HG03575 (cell line): ENCODE measurements at regions not wholly inside any gene's neighbourhood (a gene's known extent, or its start where the extent isn't known, plus 50 kb on each side); places are given as distances from the start of the nearest gene placed in this dataset.
"Not testable (repeated sequence)": the region's sequence is repeated elsewhere in the genome, so short reads cannot be mapped to it uniquely, and the experiment has no call there.

Source experiments
- ATAC-seq: cut with Tn5 transposase; IDR thresholded peaks from one replicate; pipeline ENCODE4 v1.9.1; 2021; ENCODE audit not compliant: unreplicated experiment, insufficient number of reproducible peaks, low FRiP score; ENCODE audit errors: extremely low read depth

DNA sequence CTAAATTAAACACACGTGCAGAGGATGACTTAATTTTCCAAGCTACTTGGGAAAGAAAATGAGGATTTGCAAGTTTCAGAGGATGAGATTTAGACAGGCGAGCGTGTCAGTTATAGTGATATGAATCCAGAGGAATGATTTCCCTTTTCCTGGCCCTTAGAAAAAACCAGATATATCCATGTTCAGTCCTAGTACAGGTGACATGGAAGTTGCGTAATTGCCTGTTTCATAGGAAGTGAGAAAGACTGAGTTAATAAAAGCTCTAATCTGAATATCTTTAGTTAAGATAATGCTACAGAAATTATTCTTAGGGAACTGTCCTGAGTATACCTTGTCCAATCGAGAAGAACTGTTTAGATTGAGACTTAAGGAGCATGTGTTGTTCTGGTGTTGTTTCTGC, 490.5 kb downstream of the ZNF385D start:
- ATAC-seq: no peak

DNA sequence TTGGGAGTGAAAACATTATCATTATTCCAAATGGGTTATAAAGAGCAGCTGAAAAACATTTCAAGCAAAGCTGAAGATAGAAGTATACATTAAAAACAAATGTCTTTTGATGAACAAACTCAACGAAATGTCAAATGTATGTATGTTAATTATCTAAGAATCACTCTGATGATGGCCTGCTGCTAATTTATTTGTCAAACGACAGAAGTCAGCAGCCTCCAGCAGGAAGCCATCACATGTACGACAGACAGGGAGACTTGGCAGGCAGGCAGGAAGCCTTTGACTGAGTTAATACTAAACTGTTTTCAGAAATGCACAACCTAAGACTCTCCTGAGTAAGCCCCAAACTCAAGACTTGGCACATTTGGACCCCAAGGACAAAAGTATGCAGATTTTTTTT, 491.1 kb downstream of the ZNF385D start:
- no peak for ATAC-seq

DNA sequence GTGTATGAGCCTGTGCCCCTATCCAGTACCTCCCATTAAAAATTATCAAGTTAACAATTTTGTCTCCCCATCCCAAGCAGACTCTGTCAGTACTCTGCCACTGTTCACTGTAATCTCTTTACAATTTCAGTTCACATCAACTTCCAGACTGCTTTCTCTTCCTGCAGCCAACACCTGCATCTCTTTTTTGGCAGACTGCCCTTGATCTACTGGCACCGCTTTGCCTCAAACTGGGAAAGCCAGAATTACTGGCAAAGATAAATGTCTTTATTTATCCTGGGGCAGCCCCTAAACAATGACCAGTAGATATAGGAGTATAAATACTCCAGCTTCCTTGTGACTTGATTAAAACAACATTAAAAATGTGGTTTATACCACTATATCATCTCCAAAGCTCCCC, 494.1 kb downstream of the ZNF385D start:
- no peak for ATAC-seq

DNA sequence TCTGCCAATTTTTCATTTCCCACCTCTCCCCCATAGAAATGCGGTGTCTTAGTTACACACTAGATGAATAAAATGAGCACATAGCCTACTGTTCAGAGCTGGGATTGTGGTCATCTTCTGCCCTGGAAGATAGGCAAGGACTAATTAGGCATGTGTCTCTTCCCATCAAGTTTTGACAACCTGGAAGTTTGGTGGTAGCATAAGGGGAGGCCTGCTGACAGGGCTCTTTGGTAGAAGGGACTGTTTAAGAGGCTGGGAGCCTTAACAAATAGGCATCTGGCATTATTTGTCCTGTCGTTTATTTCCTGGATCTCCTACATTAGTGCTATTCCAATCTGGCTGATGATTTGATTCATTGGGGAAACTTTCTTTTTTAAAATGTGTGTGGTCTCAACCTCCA, 512.3 kb downstream of the ZNF385D start:
- no peak for ATAC-seq

DNA sequence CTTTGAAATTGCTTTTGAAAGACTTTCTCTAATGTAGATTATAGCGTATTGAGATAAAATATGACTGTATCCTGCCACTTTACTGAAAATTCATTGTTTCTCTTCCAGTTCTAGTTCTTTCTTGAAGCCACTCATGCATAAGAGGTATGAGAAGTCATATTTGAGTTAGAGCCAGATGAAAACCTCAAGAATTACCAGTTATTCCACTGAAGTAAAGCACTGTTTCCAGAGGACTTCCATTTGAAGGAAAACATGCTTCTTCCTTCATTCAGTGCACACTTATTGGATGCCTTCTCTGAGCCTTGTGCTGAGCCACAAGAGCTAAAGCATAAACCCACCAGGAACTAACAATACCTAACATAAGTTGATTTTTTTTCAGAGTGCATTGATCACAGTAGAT, 513.4 kb downstream of the ZNF385D start:
- ATAC-seq: no peak

DNA sequence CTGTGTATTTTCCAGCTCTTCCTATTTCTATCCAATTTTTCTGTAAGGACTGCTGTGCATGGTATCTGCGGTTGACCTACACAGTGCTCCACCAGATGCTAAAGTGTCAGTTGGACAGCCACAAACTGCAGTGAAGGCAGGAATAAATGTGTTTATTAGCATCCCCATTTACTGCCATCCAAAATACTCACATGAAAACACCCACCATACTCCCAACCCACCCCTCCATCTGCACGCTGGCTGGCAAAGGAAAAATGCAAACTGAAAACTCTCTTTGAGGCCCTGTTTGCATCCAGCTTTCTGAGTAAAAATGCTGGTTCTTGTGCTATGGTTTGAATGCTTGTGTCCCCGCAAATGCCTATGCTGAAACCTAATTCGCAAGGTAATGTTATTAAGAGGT, 515.5 kb downstream of the ZNF385D start:
- ATAC-seq: no peak

DNA sequence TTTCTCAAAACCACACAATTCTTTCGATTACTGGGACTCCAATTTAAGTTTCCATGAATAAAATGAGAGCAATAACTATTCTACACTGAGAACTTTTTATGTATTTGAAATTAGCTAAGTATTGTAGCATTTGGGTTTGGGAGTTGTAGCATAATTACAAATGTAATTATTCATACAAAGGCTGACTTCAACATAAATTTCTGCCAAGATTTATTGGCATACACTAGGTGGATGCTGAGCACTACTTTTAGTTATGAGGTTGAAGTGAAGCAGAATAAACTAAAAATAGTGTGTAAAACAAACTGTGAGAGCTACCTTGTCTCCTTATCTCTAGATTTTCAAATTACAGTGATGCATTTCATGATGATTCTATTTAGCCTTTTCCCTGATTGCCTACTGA, 516.1 kb downstream of the ZNF385D start:
- no peak for ATAC-seq

DNA sequence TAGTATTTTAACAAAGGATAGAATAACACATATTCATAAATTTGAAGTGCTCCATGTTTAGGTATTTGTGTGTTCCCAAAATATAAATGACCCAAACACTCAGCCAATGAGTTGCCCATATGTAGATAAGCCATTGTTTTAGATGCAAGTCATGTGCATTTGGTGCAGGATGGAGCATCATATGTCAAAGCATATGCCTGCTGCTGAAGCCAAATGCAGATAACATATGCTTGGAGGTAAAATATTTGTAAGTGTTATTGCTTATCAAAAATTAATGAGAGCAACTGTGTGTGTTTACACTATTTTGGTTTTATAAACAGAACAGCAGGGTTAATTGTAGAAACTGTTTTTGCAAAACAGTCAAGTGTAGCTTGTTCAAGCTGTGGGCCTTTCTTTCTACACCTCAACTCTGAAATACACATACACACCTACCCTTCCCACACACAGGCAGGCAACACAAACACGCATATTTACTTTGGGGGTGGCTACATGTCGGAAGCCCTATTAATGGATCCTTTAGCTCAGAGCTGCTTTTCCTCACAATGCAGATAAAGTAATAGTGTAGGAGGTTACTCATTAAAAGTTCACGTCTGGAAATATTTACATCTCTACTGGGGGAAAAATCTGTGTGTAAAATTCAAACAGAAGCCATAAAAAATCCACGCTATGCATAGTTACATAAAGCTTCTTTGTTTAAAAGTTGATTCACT, 521.4 kb downstream of the ZNF385D start:
- no peak for ATAC-seq

DNA sequence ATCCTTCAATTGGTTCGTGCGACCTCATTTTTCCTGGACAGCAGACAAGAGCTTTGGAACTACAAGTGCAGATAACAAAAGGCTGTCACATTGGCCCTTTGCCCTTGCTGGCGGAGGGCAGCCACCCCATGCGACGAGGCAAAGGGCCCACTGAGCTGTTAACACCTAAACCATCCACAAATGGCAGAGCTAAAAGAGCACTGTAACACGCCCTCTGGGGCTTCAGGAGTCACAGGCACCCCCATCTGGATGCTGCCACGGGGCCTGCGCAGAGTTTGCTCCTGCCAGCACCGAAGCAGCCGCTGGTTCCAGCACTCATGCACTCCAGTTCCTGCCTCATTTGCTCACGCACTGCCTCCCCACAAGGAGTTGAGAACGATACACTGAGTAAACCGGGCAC, 524.9 kb downstream of the ZNF385D start:
- no peak for ATAC-seq

DNA sequence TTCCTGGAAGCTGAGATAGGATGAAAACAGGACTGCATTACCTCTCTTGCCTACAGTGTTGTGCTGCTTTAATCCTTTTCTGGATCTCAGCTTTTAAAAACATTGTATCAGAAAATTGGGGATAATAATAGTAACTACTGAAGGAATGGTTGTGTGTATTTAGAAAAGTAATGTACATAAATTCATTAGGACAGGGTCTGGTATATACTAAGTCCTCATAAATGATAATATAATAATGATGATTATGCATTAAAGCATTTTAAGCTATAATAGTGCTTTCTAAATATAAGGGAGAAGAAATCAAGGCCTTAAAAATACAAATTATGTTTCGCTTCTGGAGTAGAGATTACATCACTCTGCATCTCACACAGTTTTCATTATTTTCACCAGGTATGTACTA, 530.1 kb downstream of the ZNF385D start:
- no peak for ATAC-seq

DNA sequence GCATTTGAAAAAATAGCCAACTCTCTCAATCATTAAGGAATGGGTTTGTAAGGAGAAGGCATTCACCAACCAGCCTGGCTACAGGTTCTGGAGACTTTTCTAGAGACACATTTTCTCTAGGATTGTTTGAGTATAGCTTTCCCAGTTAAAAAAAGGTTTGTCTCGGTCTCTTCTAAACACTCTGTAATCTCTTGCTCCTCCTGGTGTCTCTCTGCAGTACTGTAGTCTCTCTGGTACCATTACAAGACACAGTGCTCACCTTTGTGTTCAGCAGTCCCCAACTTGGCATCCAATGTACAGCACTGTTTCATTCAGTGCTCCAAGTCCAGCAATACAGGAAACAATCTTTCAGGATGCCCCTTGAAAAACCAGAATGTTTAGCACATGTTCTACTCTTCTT, 534.4 kb downstream of the ZNF385D start:
- ATAC-seq: no peak

DNA sequence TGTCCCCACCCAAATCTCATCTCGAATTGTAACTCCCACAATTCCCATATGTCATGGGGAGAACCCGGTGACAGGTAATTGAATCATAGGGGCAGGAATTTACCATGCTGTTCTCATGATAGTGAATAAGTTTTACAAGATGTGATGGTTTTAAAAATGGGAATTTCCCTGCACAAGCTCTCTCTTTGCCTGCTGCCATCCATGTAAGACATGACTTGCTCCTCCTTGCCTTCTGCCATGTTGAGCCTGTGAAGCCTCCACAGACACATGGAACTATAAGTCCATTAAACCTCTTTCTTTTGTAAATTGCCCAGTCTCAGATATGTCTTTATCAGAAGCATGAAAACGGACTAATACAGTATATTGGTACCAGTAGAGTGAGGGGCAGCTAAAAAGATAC, 546.9 kb downstream of the ZNF385D start:
- not testable (repeated sequence) for ATAC-seq

DNA sequence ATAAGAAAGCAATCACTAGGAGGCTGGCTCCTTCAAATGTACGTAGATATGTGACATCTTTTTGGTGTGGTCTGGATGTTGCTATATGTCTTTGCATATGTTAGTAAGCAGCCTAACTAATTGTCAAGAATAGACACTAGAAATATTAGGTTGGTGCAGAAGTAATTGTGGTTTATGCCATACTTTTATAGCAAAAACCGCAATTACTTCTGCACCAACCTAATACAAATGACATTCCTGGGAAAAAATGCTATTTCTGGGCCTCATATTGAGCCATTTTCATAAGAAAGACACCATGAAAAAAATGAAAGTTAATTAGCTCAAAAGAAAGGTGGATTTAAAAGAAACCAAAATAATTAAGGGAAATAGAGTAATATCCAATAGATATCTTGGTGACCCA, 555.8 kb downstream of the ZNF385D start:
- no peak for ATAC-seq

DNA sequence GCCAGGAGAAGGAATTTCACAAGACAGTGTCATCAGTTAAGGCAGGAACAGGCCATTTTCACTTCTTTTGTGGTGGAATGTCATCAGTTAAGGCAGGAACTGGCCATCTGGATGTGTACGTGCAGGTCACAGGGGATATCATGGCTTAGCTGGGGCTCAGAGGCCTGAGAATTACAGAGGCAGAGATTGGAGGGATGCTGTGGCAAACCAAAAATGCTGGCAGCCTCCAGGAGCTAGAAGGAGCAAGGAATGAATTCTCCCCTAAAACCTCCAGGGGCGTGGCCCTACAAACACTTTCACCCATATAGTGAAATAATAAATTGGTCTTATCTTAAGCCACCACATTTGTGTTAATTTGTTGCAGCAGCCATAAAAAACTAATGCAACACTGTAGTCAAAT, 557.0 kb downstream of the ZNF385D start:
- ATAC-seq: not testable (repeated sequence)

DNA sequence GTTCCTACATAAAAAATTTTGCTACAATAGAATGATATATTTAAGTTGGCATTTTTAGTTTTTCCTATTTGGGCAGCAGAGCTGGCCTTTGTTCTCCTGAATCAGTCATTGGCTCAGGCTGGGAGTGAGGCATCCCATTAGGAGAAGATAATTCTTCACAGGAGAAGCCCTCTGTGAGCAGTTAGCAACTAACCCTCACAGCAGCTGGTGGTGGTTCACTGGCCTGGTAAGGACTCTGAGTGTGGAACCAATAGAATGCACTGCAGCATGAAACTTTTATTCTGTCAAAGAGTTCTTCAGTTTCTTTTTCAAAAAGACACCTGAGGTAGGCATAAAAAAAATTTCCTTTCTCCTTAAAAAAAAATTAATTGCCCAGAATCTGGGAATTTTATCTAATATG, 562.6 kb downstream of the ZNF385D start:
- ATAC-seq: no peak

DNA sequence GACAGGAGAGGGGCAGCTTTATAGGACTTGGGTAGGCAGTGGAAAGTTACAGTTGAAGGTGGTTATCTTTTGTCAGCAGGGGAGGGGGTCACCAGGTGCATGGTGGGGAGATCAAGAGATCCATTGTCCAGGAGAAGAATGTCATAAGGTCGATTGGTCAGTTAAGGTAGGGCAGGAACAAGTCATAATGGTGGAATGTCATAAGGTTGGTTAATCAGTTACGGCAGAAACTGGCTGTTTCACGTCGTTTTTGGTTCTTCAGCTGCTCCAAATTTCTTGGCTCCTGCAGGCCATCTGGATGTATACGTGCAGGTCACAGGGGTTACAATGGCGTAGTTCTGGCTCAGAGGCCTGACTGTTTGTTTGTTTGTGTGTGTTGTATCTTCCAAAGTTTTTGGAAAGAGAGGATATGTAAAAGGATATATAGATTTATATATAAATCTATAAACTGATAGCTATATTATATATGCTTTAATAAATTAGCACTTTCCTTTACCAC, 565.1 kb downstream of the ZNF385D start:
- no peak for ATAC-seq

DNA sequence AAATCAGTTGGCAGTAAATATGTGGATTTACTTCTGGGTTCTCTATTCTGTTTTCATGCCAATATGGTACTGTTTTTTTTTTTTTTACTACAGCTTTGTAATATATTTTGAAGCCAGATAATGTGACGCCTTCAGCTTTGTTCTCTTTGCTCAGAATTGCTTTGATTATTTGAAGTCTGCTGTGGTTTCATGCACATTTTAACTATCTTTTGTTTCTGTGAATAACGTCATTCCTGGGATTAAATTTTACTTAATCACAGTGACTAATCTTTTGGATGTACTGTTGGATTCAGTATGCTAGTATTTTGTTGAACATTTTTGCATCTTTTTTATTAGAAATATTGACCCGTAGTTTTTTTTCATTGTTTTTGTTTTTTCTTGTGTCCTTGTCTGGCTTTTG, 576.5 kb downstream of the ZNF385D start:
- no peak for ATAC-seq

DNA sequence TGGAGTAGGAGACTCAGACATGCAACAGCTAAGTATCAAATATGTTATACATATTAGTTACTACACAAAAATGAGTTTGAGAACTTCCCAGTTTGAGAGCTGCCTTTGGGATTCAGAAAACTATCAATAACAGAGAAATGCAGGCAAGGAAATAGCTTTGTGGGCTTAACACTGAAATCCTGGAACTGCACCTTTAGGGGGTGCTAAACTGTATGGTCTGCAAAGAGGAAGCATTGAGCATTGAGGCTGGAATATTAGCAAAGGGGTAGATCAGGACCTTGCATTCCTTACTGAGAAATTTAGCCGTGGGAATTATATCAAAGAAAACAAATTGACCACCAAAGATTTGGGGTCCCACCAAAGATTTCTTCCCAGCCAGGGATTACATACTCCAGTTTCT, 580.0 kb downstream of the ZNF385D start:
- ATAC-seq: no peak

DNA sequence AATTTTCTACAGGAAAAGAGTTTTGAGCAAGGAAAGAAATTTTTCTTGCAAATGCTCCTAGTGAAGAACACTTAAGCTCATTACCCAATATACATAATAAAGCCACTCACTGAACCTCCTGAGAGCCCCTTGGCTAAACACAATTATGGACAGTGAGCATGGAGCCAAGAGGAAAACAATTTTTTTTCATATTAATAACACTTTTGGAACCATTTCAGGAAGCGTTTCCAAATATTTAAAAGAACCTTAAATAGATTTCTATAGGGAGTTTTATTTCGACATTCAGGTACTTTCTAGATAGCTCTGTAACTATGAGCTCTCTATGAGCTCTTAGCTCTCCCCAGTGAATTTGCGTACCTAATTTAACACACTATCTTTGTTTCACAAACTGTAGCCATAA, 581.1 kb downstream of the ZNF385D start:
- ATAC-seq: no peak

DNA sequence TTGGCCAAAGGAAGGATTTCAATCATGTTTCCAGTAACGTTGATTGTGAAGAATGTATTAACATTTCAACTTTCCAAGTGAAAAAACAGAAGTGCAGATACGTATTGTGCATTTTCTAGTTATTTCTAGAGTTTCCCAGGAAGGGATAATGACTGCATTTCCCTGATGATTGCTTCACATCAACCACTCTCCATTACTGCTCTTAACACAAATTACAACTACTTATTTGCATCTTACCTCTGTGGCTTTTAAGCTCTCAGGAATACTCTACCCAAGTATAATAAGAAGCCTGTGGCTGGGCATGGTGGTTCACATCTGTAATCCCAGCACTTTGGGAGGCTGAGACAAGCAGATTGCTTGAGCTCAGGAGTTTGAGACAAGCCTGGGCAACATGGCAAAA, 582.5 kb downstream of the ZNF385D start:
- no peak for ATAC-seq

DNA sequence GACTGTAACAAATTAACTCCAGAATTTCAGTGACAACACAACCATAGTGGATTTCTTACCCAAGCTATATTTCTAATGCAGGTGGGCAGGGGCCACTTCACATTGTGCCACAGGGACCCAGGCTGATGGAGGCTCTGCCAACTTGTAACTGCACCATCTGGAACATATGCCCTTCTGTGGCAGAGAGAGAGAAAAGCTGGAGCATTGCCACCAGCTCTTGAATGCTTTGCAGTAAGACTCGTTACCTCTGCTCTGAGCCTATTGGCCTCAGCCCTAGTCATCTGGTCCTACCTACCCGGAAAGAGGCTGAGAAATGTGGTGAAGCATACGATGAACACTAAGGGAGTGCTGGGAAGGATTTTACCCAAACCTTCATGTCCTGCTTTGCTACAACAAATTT, 587.1 kb downstream of the ZNF385D start:
- no peak for ATAC-seq
